ENCODE measurements at regions not wholly inside any gene's neighbourhood (a gene's known extent, or its start where the extent isn't known, plus 50 kb on each side); places are given as distances from the start of the nearest gene placed in this dataset.
A peak's percentile ranks its signal among the peaks of the same experiment; 100 is the strongest.
"Not testable (repeated sequence)": the region's sequence is repeated elsewhere in the genome, so short reads cannot be mapped to it uniquely, and the experiment has no call there.

GRCh38 chr3:168738527-168739325 lies 643.0 kb upstream of the GOLIM4 start:
- DNase-seq: peak; percentile 14

GRCh38 chr3:168736202-168736601 lies 640.5 kb upstream of the GOLIM4 start:
- DNase-seq: no peak

- DNase-seq: no peak
These were observed 634.3 kb upstream of the GOLIM4 start for GRCh38 chr3:168730073-168730472.

GRCh38 chr3:168722091-168722490 lies 626.4 kb upstream of the GOLIM4 start:
- no peak for DNase-seq

- no peak for DNase-seq
These were observed 619.0 kb upstream of the GOLIM4 start for GRCh38 chr3:168714609-168715240.

DNA sequence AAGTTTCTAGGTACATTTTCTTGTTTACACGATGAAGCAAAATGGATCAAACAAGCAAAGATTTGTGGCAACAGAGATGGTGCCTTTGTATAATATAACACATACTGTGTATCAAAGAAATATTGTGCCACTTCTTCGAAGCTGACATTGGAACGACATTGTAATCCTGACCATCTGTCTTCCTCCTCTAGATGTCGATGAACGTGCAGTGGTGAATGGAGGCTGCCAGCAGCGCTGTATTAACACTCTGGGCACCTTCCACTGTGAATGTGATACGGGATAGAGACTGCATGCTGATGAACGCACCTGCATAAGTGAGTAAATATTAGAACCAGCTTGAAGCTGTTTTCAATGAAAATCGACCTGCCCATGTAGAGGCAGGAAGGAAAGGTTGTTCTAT lies 613.3 kb upstream of the GOLIM4 start:
- DNase-seq: peak; percentile 81

GRCh38 chr3:168707900-168708299 lies 612.2 kb upstream of the GOLIM4 start:
- DNase-seq: no peak

- DNase-seq: no peak
These were observed 609.7 kb upstream of the GOLIM4 start for GRCh38 chr3:168705412-168705811.

DNA sequence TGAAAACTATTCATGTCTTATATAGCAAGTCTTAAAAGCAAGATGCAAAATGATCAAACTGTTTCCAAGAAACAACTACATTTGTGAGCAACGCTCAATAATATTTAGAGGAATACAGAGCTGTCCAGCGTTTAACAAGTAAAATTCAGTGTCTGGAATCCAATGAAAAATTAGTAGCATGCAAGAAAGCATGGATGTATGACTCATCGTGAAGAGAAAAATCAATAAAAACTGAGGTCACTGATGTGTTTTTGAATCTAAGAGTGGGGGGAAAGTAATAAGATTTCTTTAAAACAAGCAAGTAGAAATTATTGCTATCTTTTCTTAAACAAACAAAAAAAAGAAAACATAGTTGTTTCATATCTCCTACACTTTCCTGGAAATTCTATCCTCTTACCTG lies 600.3 kb upstream of the GOLIM4 start:
- no peak for DNase-seq

GRCh38 chr3:168693870-168694269 lies 598.1 kb upstream of the GOLIM4 start:
- DNase-seq: no peak

- DNase-seq: no peak
These were observed 592.5 kb upstream of the GOLIM4 start for GRCh38 chr3:168688267-168688666.

DNA sequence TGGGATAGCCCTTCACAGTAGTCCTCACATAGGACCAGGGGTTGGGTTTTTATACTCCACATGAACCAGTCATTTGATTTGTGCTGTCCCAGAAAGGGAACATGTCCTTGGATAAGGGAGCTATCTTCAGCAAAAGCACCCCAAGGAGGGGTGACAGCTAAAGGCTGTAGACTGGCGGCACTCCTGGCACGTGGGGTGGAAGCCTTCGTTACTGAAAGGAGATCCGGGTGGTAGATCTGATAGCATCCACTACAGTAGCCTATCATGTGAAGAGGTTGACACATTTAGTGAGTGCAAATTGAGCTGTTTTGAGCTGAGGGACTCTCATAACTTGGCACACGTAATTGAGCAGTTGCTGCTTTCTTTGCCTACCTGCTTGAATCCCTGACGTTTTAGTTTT lies 588.8 kb upstream of the GOLIM4 start:
- DNase-seq: no peak

DNA sequence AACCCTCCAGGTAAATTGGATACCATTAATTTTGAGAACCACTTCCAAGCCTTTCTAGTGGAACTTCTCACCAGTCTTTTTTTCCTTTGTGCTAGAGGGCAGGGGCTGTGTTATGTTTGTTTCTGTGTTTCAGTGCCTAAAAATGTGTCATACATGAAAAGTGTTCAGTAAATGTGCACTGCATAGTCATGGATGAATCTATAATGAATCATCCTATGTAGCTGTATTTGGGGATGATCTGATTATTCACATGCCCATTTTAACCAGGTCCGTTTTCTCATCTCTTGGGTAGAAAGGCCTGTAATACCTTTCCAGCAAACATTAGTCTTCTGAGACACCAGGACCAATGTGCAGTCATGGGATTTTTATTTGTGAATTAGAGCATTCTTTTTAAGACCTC lies 583.0 kb upstream of the GOLIM4 start:
- no peak for DNase-seq

DNA sequence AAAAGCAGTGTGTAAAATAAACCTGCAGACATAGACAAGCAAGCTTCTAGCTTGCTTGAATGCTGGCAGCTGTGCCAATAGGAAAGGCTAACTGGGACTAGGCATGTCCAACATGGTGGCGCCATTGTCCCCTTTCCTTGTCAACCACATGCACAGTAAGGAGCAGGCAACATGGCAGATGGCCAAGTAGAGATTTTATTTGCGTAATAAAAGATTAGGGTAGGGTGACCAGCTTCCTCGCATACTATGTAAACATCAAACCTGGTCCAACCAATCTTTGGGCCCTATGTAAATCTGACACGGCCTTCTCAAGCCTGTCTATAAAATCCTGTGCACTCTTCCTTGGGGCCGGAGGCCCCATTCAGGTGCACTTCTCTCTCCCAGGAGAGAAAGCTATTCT lies 575.4 kb upstream of the GOLIM4 start:
- peak; percentile 89 for DNase-seq

- not testable (repeated sequence) for DNase-seq
These were observed 565.3 kb upstream of the GOLIM4 start for GRCh38 chr3:168660879-168661657.

DNA sequence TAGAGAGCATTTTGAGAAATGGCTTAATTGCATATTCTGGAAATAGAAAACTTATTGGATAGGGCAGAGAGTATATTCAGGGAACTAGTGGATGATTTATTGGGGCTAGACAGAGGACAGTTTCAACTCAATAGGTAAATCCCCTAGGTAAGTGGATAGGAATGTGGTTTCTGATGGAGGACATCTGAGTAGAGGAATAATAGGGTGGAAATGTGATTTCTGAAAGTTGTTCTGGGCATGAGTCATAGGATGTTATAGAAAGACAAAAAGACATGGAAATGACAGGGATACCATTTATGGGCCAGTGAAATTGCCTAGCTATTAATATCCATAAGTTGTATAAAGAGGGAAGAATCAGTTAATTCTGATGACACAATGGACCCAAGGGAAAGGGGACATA lies 563.3 kb upstream of the GOLIM4 start:
- no peak for DNase-seq

- DNase-seq: no peak
These were observed 559.9 kb upstream of the GOLIM4 start for GRCh38 chr3:168655611-168656010.

DNA sequence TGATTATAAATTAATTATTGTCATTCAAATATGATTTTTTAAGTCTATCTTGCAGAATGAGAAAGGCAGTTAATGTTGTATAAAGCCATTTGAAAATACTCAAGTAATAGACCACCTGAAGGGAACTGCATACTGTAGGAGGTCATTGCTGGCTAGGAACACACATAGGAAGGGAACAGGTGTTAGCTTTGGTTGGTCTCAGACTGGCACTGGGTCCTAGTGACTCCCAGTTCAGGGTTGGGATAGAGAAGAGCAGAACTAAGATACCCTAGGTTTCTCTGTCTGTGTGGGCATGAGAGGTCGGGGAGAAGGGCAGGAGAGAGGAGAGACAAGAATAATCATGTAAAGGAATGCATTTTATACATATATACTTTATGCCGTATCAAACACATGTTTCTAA lies 559.0 kb upstream of the GOLIM4 start:
- DNase-seq: no peak

- DNase-seq: no peak
These were observed 557.5 kb upstream of the GOLIM4 start for GRCh38 chr3:168653255-168653654.

GRCh38 chr3:168648321-168648720 lies 552.6 kb upstream of the GOLIM4 start:
- DNase-seq: no peak

- DNase-seq: peak; percentile 15
These were observed 551.9 kb upstream of the GOLIM4 start for GRCh38 chr3:168647582-168647981.

- DNase-seq: no peak
These were observed 549.5 kb upstream of the GOLIM4 start for GRCh38 chr3:168645180-168645579.

DNA sequence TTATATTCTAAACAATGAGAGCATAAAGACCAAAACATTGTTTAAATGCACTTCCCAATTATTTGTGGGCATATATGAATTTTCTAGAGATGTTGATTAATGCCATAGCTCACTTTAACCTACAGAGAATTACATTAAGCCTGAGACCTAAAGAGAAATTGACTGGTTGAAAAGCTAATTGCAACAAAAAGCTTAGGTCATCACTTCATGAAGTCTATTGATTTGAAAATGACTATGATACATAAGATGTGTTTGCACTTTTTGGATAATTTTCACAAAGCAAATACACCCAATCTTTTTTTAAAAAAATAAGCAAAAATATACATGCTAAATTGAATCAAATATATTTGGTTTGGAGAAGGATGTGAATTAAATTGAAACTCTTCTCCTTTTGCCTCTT lies 532.8 kb upstream of the GOLIM4 start:
- DNase-seq: no peak

- DNase-seq: no peak
These were observed 529.8 kb upstream of the GOLIM4 start for GRCh38 chr3:168625477-168625876.
